Esophagus squamous epithelium (tissue), 5 donors: ENCODE measurements at regions not wholly inside any gene's neighbourhood (a gene's known extent, or its start where the extent isn't known, plus 50 kb on each side); places are given as distances from the start of the nearest gene placed in this dataset.

Experiments
- DNase-seq: peaks from one replicate; lab custom pipeline; 2025; lab: John Stamatoyannopoulos, UW
- H3K27ac ChIP-seq, 4 donors: fragments of 200-600 bp; sonication (generic); one replicate each; pipeline ENCODE4 v1.5.1; 2016 to 2019; ENCODE audit warnings: mild to moderate bottlenecking in 1 of 4
- H3K27me3 ChIP-seq, 4 donors: fragments of 200-600 bp; sonication (generic); 1 replicate in 3 of 4; 2 replicates in 1 of 4; pipeline versions ENCODE4 v1.5.1 to v1.6.0; 2017 to 2021; ENCODE audit warnings: antibody characterized with exemption in 1 of 4
- H3K36me3 ChIP-seq, 3 donors: fragments of 200-600 bp; sonication (generic); one replicate each; pipeline ENCODE4 v1.5.1; 2016 to 2019
- H3K4me1 ChIP-seq, 3 donors: fragments of 200-600 bp; sonication (generic); one replicate each; pipeline ENCODE4 v1.5.1; 2017 to 2019
- H3K4me3 ChIP-seq, 4 donors: fragments of 200-600 bp; sonication (generic); 1 replicate in 3 of 4; 2 replicates in 1 of 4; pipeline ENCODE4 v1.5.1; 2016 to 2019; ENCODE audit warnings: mild to moderate bottlenecking in 2 of 4, moderate library complexity in 1 of 4
- H3K9me3 ChIP-seq, 3 donors: fragments of 200-600 bp; sonication (generic); one replicate each; pipeline ENCODE4 v1.5.1; 2016 to 2019
- POLR2A ChIP-seq, 4 donors: fragments of 450-650 bp; IDR thresholded peaks; one replicate each; pipeline ENCODE4 v1.6.1; 2017; ENCODE audit warnings: antibody characterized with exemption in 4 of 4, mild to moderate bottlenecking in 4 of 4, moderate library complexity in 3 of 4
- WGBS, 2 donors: methylation state at CpG; one replicate each; pipeline ENCODE4 v1.1.5; 2018; 5-methylcytosine and 5-hydroxymethylcytosine counted together
- intact Hi-C: fragments of 100-400 bp; cut with DNase I; formaldehyde crosslinking; loops from one replicate; pipeline ENCODE4 v1.15.0; 2022
- TF ChIP-seq, protein P1 (sequence below), 6 experiments: fragments of 450-650 bp in 4 of 6; fragments of 200-600 bp in 2 of 6; sonication (generic) in 2 of 6; IDR thresholded peaks; one replicate each; pipeline ENCODE4 v1.5.1; 2016 to 2019; ENCODE audit warnings: antibody characterized with exemption in 6 of 6, mild to moderate bottlenecking in 4 of 6, moderate library complexity in 4 of 6
- donor health status: DM: yes; HTN: yes; CAD: no.

DNA sequence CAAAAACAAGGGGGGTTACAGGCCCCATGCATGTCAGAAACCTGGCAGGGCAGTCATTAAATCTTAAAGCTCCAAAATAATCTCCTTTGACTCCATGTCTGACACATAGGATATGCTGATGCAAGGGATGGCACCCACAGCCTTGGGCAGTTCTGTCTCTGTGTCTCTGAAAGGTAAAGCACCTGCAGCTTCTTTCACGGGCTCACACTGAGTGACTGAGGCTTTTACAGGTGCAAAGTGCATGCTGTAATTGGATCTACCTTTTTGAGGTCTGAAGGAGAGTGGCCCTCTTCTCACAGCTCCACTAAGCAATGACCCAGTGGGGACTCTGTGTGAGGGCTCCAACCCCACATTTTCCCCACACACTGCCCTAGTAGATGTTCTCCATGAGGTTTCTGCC, 1309.0 kb upstream of the B3GALT2 start:
- WGBS, 2 donors = 63 to 83% methylated on average over 1 of the region's 1 CpG
- H3K9me3 ChIP-seq = no peaks in the 10 kb centered on the region
- DNase-seq = no peak
- H3K27me3 ChIP-seq = no peaks in the 10 kb centered on the region
- intact Hi-C loops = no loop called here
- TF ChIP-seq POLR2A (IDR thresholded peaks at IDR 0.05) = no peak
- TF ChIP-seq, protein P1, sequence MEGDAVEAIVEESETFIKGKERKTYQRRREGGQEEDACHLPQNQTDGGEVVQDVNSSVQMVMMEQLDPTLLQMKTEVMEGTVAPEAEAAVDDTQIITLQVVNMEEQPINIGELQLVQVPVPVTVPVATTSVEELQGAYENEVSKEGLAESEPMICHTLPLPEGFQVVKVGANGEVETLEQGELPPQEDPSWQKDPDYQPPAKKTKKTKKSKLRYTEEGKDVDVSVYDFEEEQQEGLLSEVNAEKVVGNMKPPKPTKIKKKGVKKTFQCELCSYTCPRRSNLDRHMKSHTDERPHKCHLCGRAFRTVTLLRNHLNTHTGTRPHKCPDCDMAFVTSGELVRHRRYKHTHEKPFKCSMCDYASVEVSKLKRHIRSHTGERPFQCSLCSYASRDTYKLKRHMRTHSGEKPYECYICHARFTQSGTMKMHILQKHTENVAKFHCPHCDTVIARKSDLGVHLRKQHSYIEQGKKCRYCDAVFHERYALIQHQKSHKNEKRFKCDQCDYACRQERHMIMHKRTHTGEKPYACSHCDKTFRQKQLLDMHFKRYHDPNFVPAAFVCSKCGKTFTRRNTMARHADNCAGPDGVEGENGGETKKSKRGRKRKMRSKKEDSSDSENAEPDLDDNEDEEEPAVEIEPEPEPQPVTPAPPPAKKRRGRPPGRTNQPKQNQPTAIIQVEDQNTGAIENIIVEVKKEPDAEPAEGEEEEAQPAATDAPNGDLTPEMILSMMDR (IDR thresholded peaks at IDR 0.05) = no peak
- H3K27ac ChIP-seq = no peak overlapping the region
- H3K36me3 ChIP-seq = no peaks in the 10 kb centered on the region
- no peaks in the 10 kb centered on the region for H3K4me1 ChIP-seq
- H3K4me3 ChIP-seq = no peak overlapping the region

DNA sequence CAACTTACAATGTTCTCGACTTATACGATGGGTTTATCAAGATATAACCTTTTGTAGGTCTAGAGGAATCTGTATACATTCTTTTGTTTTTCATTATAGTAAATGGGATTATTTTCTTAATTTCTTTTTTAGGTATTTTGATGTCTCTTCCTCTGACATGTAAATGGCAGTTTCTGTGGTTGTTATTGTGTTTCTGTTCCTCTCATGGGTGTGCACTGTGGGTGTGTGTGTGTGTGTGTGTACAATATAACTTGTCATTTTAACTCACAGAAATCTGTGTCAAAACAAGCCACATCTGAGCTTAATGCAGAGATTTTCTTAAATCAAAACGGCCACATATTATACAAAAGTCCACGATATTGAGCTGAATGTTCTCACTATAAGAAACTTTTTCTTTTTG, 1300.8 kb upstream of the B3GALT2 start:
- Histone ChIP-seq H3K27me3 (no peaks in the 10 kb centered on the region), H3K36me3 (no peaks in the 10 kb centered on the region), H3K4me1 (no peaks in the 10 kb centered on the region), H3K27ac (no peak overlapping the region), H3K9me3 (no peaks in the 10 kb centered on the region), H3K4me3 (no peak overlapping the region)
- intact Hi-C loops = no loop called here
- TF ChIP-seq, protein P1 (IDR thresholded peaks at IDR 0.05) = no peak
- no peak for TF ChIP-seq POLR2A (IDR thresholded peaks at IDR 0.05)
- no peak for DNase-seq
- 80 to 83% methylated on average over 4 of the region's 4 CpGs for WGBS, 2 donors

DNA sequence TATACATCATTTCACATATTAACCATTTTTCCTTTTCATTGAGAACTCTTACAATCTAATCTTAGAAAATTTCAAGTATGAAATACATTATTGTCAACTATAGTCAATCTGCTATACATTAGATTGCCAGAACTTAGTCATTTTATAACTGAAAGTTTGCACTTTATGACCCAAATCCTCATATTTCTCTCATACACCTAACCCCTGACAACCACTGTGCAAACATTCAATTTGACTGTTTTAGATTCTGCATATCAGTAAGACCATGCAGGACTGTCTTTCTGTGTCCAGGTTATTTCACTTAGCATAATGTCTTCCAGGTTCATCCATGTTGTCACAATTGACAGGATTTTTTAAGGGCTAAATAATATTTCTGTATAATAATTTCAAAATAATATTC, 1299.0 kb upstream of the B3GALT2 start:
- Histone ChIP-seq H3K27me3 (no peaks in the 10 kb centered on the region), H3K4me1 (no peaks in the 10 kb centered on the region), H3K9me3 (no peaks in the 10 kb centered on the region), H3K27ac (no peak overlapping the region), H3K36me3 (no peaks in the 10 kb centered on the region), H3K4me3 (no peak overlapping the region)
- no peak for DNase-seq
- TF ChIP-seq, protein P1 (IDR thresholded peaks at IDR 0.05) = no peak
- no peak for TF ChIP-seq POLR2A (IDR thresholded peaks at IDR 0.05)
- intact Hi-C loops = no loop called here

DNA sequence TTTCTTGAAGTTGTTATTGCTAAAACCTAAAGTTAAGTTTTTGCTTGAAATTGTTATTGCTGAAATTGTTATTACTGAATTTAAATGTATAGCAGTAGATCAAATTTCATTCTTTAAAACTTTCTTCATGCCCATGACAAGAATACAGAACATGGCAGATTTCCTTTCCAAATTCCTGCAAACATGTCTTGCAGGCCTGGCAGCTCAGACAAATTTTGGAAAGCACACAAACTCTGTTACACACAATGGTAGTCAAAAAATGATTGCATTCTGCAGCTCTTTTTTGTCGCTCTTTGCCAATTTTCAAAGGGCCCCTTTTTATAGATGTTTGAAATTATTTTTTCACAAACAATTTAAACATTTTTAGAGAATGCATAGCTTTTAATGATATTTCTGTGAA, 1292.3 kb upstream of the B3GALT2 start:
- H3K27me3 ChIP-seq = no peaks in the 10 kb centered on the region
- no peak for DNase-seq
- no peaks in the 10 kb centered on the region for H3K9me3 ChIP-seq
- WGBS, 2 donors = 48 to 58% methylated on average over 1 of the region's 1 CpG
- H3K4me1 ChIP-seq = no peaks in the 10 kb centered on the region
- H3K4me3 ChIP-seq = no peak overlapping the region
- TF ChIP-seq POLR2A (IDR thresholded peaks at IDR 0.05) = no peak
- TF ChIP-seq, protein P1 (IDR thresholded peaks at IDR 0.05) = no peak
- intact Hi-C loops = no loop called here
- no peak overlapping the region for H3K27ac ChIP-seq
- no peaks in the 10 kb centered on the region for H3K36me3 ChIP-seq

DNA sequence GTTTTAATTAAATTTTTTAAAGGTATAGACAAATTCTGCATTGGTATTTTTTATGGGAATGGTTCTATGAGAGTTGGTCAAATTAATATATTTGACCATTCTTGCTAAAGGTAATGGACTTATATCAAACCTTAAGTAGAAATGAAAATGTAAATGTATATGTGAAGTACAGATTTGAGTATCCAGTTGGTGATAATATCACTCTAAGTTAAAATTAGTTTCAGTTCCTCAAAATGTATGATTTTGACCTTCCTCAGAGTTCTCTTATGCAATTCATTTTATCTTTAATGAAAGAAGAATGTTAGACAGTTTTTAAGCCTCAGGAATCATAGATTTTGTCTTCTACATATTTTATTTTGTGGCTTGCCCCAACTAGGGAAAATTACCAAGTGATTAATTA, 1291.5 kb upstream of the B3GALT2 start:
- TF ChIP-seq, protein P1 (IDR thresholded peaks at IDR 0.05) = no peak
- TF ChIP-seq POLR2A (IDR thresholded peaks at IDR 0.05) = no peak
- Histone ChIP-seq H3K27ac (no peak overlapping the region), H3K36me3 (no peaks in the 10 kb centered on the region), H3K9me3 (no peaks in the 10 kb centered on the region), H3K4me1 (no peaks in the 10 kb centered on the region), H3K27me3 (no peaks in the 10 kb centered on the region), H3K4me3 (no peak overlapping the region)
- DNase-seq = no peak
- intact Hi-C loops = no loop called here
